Choroid plexus epithelial cell (primary cell): ENCODE measurements at regions not wholly inside any gene's neighbourhood (a gene's known extent, or its start where the extent isn't known, plus 50 kb on each side); places are given as distances from the start of the nearest gene placed in this dataset.
"Not testable (repeated sequence)": the region's sequence is repeated elsewhere in the genome, so short reads cannot be mapped to it uniquely, and the experiment has no call there.

Experiments
- DNase-seq: peaks from one replicate; pipeline ENCODE4 v3.0.0-alpha.2; 2010; ENCODE audit warnings: low read depth
- H3K4me3 ChIP-seq: 2 replicates; pipeline ENCODE4 v1.5.1; 2011; ENCODE audit warnings: low read depth, mild to moderate bottlenecking, control low read depth, low read length, moderate library complexity
- CTCF ChIP-seq: conservative IDR thresholded peaks from 2 replicates; pipeline ENCODE4 v1.5.1; 2011; ENCODE audit warnings: low read depth, mild to moderate bottlenecking, control low read depth, inconsistent platforms, low read length, moderate library complexity

- peak; percentile 32 for DNase-seq
- H3K4me3 ChIP-seq, result no peak overlapping the region
- TF ChIP-seq CTCF, result no peak
These were observed 166.4 kb upstream of the NPY2R start for GRCh38 chr4:155042014-155042413.

- H3K4me3 ChIP-seq, DNase-seq: not testable (repeated sequence)
These were observed 164.2 kb upstream of the NPY2R start for GRCh38 chr4:155044251-155044650.

- H3K4me3 ChIP-seq, result no peak overlapping the region
- TF ChIP-seq CTCF, result no peak
- peak; percentile 36 for DNase-seq
These were observed 160.7 kb upstream of the NPY2R start for GRCh38 chr4:155047755-155048154.

GRCh38 chr4:155054042-155054441 is 154.4 kb upstream of the NPY2R start:
- not testable (repeated sequence) for DNase-seq

GRCh38 chr4:155060419-155060818 is 148.0 kb upstream of the NPY2R start:
- no peak for DNase-seq
- TF ChIP-seq CTCF, result no peak

More at GRCh38 chr4:155054042-155054441, 154.4 kb upstream of the NPY2R start:
- H3K4me3 ChIP-seq, result not testable (repeated sequence)

GRCh38 chr4:155060873-155061272 is 147.6 kb upstream of the NPY2R start:
- no peak overlapping the region for H3K4me3 ChIP-seq
- DNase-seq, result no peak
- TF ChIP-seq CTCF, result no peak

More at GRCh38 chr4:155060419-155060818, 148.0 kb upstream of the NPY2R start:
- H3K4me3 ChIP-seq, result no peak overlapping the region

GRCh38 chr4:155062948-155063347 is 145.5 kb upstream of the NPY2R start:
- no peak for TF ChIP-seq CTCF
- DNase-seq, result no peak
- H3K4me3 ChIP-seq, result no peak overlapping the region

- H3K4me3 ChIP-seq, DNase-seq: not testable (repeated sequence)
These were observed 143.5 kb upstream of the NPY2R start for GRCh38 chr4:155064934-155065333.

- H3K4me3 ChIP-seq, result no peak overlapping the region
- no peak for DNase-seq
- TF ChIP-seq CTCF, result no peak
These were observed 141.6 kb upstream of the NPY2R start for GRCh38 chr4:155066871-155067270.
